GM18508 (cell line): ENCODE measurements at regions not wholly inside any gene's neighbourhood (a gene's known extent, or its start where the extent isn't known, plus 50 kb on each side); places are given as distances from the start of the nearest gene placed in this dataset.
"Not testable (repeated sequence)": the region's sequence is repeated elsewhere in the genome, so short reads cannot be mapped to it uniquely, and the experiment has no call there.

Source experiments
- ATAC-seq: cut with Tn5 transposase; IDR thresholded peaks from one replicate; pipeline ENCODE4 v1.9.1; 2021; ENCODE audit warnings: moderate number of reproducible peaks; ENCODE audit not compliant: insufficient read depth, unreplicated experiment

DNA sequence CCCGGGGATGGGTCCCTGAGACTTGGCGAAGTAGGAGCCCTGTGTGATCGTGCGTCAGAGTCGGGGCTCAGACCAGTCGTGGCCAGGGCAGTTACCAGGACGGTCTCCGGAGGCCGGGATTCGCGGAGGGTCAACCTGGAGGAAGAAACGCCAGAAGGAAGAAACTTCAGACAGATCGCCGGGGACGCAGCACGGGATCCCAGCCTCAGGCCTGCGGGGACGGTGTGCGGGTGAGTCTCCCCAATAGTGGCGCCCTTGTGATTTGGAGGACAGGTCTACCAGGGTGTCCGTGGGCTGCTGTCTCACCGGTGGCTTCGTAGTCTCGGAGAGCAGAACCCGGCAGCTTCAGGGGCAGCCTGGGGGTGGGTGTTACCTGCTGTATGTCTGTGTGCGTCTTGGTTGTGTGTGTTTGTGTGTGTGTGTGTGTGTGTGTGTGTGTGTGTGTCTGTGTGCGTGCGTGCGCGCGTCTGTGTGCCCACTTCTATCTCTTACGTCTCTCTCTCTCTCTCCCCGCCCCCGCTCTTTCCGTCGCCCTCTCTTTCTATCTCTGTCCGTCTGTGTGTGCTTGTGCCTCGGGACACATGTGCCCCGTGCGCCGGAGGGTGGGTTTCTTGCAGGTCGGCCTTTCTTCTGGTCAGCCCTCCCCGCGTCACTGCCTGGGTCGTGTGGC, 1406.4 kb upstream of the PCDH10 start:
- ATAC-seq, result not testable (repeated sequence)

- ATAC-seq, result not testable (repeated sequence)
Measured at GRCh38 chr4:131743348-131743747, 1405.7 kb upstream of the PCDH10 start.

GRCh38 chr4:131747203-131747602, 1401.9 kb upstream of the PCDH10 start:
- not testable (repeated sequence) for ATAC-seq

GRCh38 chr4:131749224-131749623, 1399.9 kb upstream of the PCDH10 start:
- ATAC-seq, result not testable (repeated sequence)

DNA sequence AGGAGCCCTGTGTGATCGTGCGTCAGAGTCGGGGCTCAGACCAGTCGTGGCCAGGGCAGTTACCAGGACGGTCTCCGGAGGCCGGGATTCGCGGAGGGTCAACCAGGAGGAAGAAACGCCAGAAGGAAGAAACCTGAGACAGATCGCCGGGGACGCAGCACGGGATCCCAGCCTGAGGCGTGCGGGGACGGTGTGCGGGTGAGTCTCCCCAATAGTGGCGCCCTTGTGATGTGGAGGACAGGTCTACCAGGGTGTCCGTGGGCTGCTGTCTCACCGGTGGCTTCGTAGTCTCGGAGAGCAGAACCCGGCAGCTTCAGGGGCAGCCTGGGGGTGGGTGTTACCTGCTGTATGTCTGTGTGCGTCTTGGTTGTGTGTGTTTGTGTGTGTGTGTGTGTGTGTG, 1399.1 kb upstream of the PCDH10 start:
- ATAC-seq, result not testable (repeated sequence)

GRCh38 chr4:131750469-131750868, 1398.6 kb upstream of the PCDH10 start:
- not testable (repeated sequence) for ATAC-seq

- not testable (repeated sequence) for ATAC-seq
Measured at GRCh38 chr4:131762234-131762633, 1386.9 kb upstream of the PCDH10 start.

GRCh38 chr4:131764730-131765129, 1384.4 kb upstream of the PCDH10 start:
- no peak for ATAC-seq

- ATAC-seq, result not testable (repeated sequence)
Measured at GRCh38 chr4:131774382-131774781, 1374.7 kb upstream of the PCDH10 start.

GRCh38 chr4:131810565-131810964, 1338.5 kb upstream of the PCDH10 start:
- not testable (repeated sequence) for ATAC-seq
